ENCODE measurements at regions not wholly inside any gene's neighbourhood (a gene's known extent, or its start where the extent isn't known, plus 50 kb on each side); places are given as distances from the start of the nearest gene placed in this dataset.

DNA sequence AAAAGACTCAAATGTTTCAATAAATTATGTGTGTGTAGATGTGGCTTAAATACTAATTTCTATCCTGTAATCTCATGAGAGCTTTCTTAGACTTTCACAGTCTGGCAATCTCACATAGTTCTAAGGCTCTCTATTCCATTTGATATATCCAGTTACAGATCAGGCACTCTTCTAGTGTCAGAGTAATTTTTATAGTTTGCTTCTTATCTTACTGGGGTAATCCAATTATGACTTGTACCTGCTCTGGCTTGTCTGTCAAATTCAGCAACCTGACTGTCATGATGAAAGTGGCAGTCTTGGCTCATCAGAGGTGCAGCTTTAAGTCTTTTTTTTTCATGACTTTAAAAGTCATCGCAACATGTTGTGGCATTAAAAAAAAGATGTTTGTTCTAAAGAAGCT, 513.2 kb upstream of the MAN1A1 start:
- Histone ChIP-seq H3K9me2 (no peaks in the 10 kb centered on the region), H3K36me3 (replicated peaks in 1 of 2; ENCODE audit: control insufficient read depth in 1 of 2, insufficient read depth in 2 of 2, low read length in 1 of 2) (no peaks in the 10 kb centered on the region), H2AFZ (ENCODE audit: low read depth) (no peak overlapping the region), H3K9me3 (no peaks in the 10 kb centered on the region), H3K27me3 (ENCODE audit: insufficient read depth) (no peaks in the 10 kb centered on the region), H3F3A (replicated peaks; ENCODE audit: insufficient read depth) (no peaks in the 10 kb centered on the region), H3K27ac (ENCODE audit: low read depth in 2 of 2, low read length in 1 of 2) (no peak overlapping the region), H3K79me2 (ENCODE audit: insufficient read depth) (no peaks in the 10 kb centered on the region), H3K4me2 (no peak overlapping the region), H3K4me3 (ENCODE audit: low read depth in 2 of 2, low read length in 1 of 2) (no peak overlapping the region), H4K20me1 (ENCODE audit: insufficient read depth) (no peaks in the 10 kb centered on the region), H3K9ac (no peak overlapping the region), H3K4me1 (ENCODE audit: control insufficient read depth in 1 of 2, insufficient read depth in 2 of 2, low read depth in 1 of 2, low read length in 1 of 2) (no peaks in the 10 kb centered on the region)
- WGBS (ENCODE audit: low lambda C conversion rate): 63% methylated on average over 1 of the region's 1 CpG
- POLR2A ChIA-PET: no interaction called here
- TF ChIP-seq RXRA (IDR thresholded peaks at IDR 0.05; ENCODE audit: borderline replicate concordance, low read depth) (no peak), FOXM1 (IDR thresholded peaks at IDR 0.05; ENCODE audit: low read depth) (no peak), RAD21 (IDR thresholded peaks at IDR 0.05; ENCODE audit: low read length) (no peak), POLR2AphosphoS5 (IDR thresholded peaks at IDR 0.05; ENCODE audit: low read depth, low read length) (no peak), FOXJ3 (CRISPR knock-in tag; IDR thresholded peaks at IDR 0.05) (no peak), GABPA (IDR thresholded peaks at IDR 0.05; ENCODE audit: low read depth) (no peak), USF2 (IDR thresholded peaks at IDR 0.05; ENCODE audit: borderline replicate concordance, low read depth, low read length) (no peak), FOSL2 (IDR thresholded peaks at IDR 0.05; ENCODE audit: borderline replicate concordance, low read depth) (no peak), TAF1 (IDR thresholded peaks at IDR 0.05; ENCODE audit: borderline replicate concordance, low read depth, low read length) (no peak), NFIC (IDR thresholded peaks at IDR 0.05; ENCODE audit: borderline replicate concordance) (no peak), YY1 (IDR thresholded peaks at IDR 0.05; ENCODE audit: low read depth) (no peak), ELF1 (IDR thresholded peaks at IDR 0.05) (no peak), GATA2 (CRISPR knock-in tag; IDR thresholded peaks at IDR 0.05) (no peak), JUND (IDR thresholded peaks at IDR 0.05) (no peak), MXI1 (IDR thresholded peaks at IDR 0.05; ENCODE audit: low read depth, low read length) (no peak), TCF12 (IDR thresholded peaks at IDR 0.05) (no peak), SMC3 (IDR thresholded peaks at IDR 0.05; ENCODE audit: low read depth, low read length) (no peak)
- TF ChIP-seq, protein P1, sequence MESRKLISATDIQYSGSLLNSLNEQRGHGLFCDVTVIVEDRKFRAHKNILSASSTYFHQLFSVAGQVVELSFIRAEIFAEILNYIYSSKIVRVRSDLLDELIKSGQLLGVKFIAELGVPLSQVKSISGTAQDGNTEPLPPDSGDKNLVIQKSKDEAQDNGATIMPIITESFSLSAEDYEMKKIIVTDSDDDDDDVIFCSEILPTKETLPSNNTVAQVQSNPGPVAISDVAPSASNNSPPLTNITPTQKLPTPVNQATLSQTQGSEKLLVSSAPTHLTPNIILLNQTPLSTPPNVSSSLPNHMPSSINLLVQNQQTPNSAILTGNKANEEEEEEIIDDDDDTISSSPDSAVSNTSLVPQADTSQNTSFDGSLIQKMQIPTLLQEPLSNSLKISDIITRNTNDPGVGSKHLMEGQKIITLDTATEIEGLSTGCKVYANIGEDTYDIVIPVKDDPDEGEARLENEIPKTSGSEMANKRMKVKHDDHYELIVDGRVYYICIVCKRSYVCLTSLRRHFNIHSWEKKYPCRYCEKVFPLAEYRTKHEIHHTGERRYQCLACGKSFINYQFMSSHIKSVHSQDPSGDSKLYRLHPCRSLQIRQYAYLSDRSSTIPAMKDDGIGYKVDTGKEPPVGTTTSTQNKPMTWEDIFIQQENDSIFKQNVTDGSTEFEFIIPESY (IDR thresholded peaks at IDR 0.05; ENCODE audit: borderline replicate concordance, low read depth): no peak
- TF ChIP-seq, protein P2, sequence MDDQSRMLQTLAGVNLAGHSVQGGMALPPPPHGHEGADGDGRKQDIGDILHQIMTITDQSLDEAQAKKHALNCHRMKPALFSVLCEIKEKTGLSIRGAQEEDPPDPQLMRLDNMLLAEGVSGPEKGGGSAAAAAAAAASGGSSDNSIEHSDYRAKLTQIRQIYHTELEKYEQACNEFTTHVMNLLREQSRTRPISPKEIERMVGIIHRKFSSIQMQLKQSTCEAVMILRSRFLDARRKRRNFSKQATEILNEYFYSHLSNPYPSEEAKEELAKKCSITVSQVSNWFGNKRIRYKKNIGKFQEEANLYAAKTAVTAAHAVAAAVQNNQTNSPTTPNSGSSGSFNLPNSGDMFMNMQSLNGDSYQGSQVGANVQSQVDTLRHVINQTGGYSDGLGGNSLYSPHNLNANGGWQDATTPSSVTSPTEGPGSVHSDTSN (IDR thresholded peaks at IDR 0.05): no peak
- CTCF ChIA-PET: no interaction called here
- no peak for DNase-seq
